ENCODE measurements at regions not wholly inside any gene's neighbourhood (a gene's known extent, or its start where the extent isn't known, plus 50 kb on each side); places are given as distances from the start of the nearest gene placed in this dataset.

GRCh38 chr9:115733318-115734110 is 420.1 kb upstream of the PAPPA start:
- no peak for ATAC-seq (replicated peaks in 6 of 8)
- no peak overlapping the region for H3K27ac ChIP-seq
- in situ Hi-C loops (cut with MboI; ENCODE audit: low pct_unique_long_range_greater_than_20kb in 2 of 9, low sequenced_read_pairs in 9 of 9, unreplicated experiment in 9 of 9) = no loop called here
- 20 to 83% (median 56%) methylated on average over 1 to 4 of the region's 4 CpGs; no CpG with 5 or more reads in 2 of the 10 experiments for WGBS, 10 experiments
- H3K4me1 ChIP-seq (replicated peaks in 1 of 2) = peaks cover 0 to 8% of the 10 kb centered on the region in 2 donors
- no peak overlapping the region for H3K4me3 ChIP-seq

DNA sequence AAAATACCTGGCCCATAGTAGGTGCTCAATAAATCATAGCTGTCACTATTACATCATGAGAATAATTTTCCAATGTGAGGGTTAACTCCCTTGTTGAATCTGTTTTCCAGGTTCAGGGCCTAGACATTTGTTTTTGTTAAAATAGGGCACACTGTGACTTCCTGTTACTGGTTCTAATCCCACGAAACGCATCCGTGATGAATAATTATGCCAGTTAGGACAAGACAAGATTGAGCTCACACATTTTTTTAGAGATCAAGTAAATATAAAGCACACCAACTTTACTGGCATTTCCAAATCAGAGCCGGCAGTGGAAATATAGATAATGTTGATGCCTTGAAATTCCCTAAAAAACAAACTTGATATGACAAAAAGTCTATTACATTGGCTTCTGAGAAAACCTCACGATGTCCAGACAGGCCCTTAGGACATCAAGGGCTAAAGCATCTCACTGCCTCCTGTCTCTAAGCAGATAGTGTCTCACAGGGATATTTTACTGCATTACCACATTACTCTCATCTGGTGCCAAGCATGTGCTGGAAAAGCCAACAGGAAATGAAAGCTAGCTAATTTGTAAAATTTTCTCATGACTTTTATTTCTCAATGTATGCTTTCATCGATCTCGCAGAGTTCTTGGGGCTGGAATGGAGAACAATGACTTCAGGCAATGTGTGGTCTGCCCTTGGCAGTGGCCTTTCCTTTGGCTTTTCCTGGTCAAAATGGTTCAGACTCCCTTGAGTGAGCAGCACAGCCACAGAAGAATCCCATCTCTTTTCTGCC is 414.3 kb upstream of the PAPPA start:
- ATAC-seq (replicated peaks in 6 of 8) = no peak
- Histone ChIP-seq H3K27ac (no peak overlapping the region), H3K4me3 (no peak overlapping the region), H3K4me1 (replicated peaks in 1 of 2) (no peaks in the 10 kb centered on the region)
- in situ Hi-C loops (cut with MboI; ENCODE audit: low pct_unique_long_range_greater_than_20kb in 2 of 9, low sequenced_read_pairs in 9 of 9, unreplicated experiment in 9 of 9) = no loop called here
- WGBS, 10 experiments = 39 to 100% (median 82%) methylated on average over 1 to 7 of the region's 7 CpGs

- H3K27ac ChIP-seq = no peak overlapping the region
- ATAC-seq (replicated peaks in 6 of 8) = no peak
- WGBS, 10 experiments = 56 to 100% (median 80%) methylated on average over 1 of the region's 1 CpG; no CpG with 5 or more reads in 3 of the 10 experiments
- H3K4me3 ChIP-seq = no peak overlapping the region
- H3K4me1 ChIP-seq (replicated peaks in 1 of 2) = no peaks in the 10 kb centered on the region
- in situ Hi-C loops (cut with MboI; ENCODE audit: low pct_unique_long_range_greater_than_20kb in 2 of 9, low sequenced_read_pairs in 9 of 9, unreplicated experiment in 9 of 9) = no loop called here
These were observed 412.6 kb upstream of the PAPPA start for GRCh38 chr9:115740986-115741385.

DNA sequence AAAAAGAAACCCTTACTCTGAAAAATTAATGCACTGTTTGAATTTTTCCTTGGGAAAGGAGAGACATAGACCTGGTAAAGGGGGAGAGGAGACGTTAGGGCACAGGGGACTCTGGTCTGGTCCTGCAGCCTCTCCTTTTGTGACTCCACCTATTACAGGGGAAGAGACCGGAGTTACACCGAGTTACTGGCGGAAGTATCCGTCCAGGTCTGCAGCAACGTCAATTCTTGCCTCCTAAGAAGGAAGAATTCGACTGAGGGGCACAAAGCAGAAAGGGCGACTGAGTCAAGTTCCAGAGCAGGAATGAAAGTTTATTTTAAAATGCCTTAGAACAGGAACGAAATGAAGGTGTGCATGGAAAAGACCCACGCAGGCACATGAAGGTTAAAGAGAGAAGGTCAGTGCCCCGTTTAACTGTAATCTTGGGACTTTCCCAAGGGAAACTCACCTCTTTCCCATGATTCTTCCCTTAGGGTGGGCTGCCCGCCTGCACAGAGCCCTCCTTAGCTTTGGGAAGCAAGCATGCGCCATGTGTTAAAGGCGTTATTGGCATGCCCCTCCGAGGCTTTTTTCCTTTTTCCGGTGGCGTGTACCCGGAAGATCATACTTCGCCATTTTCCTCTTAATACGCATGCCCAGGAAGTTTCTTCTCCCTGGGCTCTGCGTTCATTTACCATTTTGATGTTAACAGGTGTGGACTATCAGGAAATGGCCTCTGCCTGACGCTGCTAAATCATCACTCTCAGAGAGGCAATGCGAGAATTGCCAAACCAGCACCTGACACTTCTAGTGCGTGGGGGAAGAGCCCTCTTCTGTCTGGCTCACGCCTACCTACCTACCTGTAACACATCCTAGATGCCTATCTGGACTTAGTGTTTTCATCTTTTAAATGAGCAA is 409.6 kb upstream of the PAPPA start:
- in situ Hi-C loops (cut with MboI; ENCODE audit: low pct_unique_long_range_greater_than_20kb in 2 of 9, low sequenced_read_pairs in 9 of 9, unreplicated experiment in 9 of 9) = no loop called here
- ATAC-seq (replicated peaks in 6 of 8) = no peak
- no peak overlapping the region for H3K27ac ChIP-seq
- no peaks in the 10 kb centered on the region for H3K4me1 ChIP-seq (replicated peaks in 1 of 2)
- 71 to 92% (median 80%) methylated on average over 5 to 23 of the region's 25 CpGs; no CpG with 5 or more reads in 2 of the 10 experiments for WGBS, 10 experiments
- no peak overlapping the region for H3K4me3 ChIP-seq

GRCh38 chr9:115746496-115746895 is 407.1 kb upstream of the PAPPA start:
- Histone ChIP-seq H3K27ac (no peak overlapping the region), H3K4me1 (replicated peaks in 1 of 2) (no peaks in the 10 kb centered on the region), H3K4me3 (no peak overlapping the region)
- WGBS, 10 experiments = 0 to 100% (median 76%) methylated on average over 1 to 6 of the region's 6 CpGs; no CpG with 5 or more reads in 1 of the 10 experiments
- in situ Hi-C loops (cut with MboI; ENCODE audit: low pct_unique_long_range_greater_than_20kb in 2 of 9, low sequenced_read_pairs in 9 of 9, unreplicated experiment in 9 of 9) = no loop called here
- ATAC-seq (replicated peaks in 6 of 8) = no peak

DNA sequence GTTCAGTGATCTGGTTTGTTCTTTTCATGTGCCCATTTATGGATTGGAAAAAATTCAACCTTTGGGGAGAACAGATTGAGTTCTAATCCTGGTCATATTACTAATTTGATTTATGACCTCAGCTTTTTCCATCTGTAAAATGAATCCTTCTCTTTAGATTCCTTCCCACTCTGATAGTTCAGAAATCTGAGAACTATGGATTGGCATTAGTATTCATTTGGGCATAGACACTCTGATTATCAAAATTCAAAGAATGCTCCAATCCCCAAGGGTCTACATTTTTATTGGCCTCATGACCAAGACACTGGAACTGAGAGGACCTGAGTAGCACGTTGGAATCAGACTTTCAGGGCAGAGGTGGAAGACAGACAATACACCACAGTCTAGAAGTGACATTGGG is 405.9 kb upstream of the PAPPA start:
- Histone ChIP-seq H3K27ac (no peak overlapping the region), H3K4me1 (replicated peaks in 1 of 2) (no peaks in the 10 kb centered on the region), H3K4me3 (no peak overlapping the region)
- WGBS, 10 experiments = 29 to 70% (median 33%) methylated on average over 1 of the region's 1 CpG; no CpG with 5 or more reads in 7 of the 10 experiments
- in situ Hi-C loops (cut with MboI; ENCODE audit: low pct_unique_long_range_greater_than_20kb in 2 of 9, low sequenced_read_pairs in 9 of 9, unreplicated experiment in 9 of 9) = no loop called here
- no peak for ATAC-seq (replicated peaks in 6 of 8)

GRCh38 chr9:115756736-115757135 is 396.9 kb upstream of the PAPPA start:
- Histone ChIP-seq H3K27ac (no peak overlapping the region), H3K4me3 (no peak overlapping the region), H3K4me1 (replicated peaks in 1 of 2) (no peaks in the 10 kb centered on the region)
- in situ Hi-C loops (cut with MboI; ENCODE audit: low pct_unique_long_range_greater_than_20kb in 2 of 9, low sequenced_read_pairs in 9 of 9, unreplicated experiment in 9 of 9) = no loop called here
- ATAC-seq (replicated peaks in 6 of 8) = no peak

DNA sequence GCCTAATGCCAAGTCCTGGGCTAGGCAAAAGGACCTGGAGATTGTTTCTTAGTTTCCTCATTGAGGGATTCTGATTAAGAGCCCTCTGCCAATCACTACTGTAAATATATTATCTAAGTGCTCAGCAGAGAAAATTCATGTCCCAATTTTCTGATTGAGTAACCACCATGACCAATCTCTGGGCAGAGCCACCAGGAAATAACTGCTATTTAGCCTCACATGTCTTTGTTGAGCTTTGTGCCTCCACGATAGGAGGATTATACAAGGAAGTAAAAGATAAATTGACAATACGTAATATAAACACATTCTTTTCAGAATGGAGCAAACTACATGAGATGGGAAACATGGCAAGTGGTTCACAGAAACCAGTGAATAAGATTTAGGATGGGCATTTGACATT is 396.1 kb upstream of the PAPPA start:
- in situ Hi-C loops (cut with MboI; ENCODE audit: low pct_unique_long_range_greater_than_20kb in 2 of 9, low sequenced_read_pairs in 9 of 9, unreplicated experiment in 9 of 9) = no loop called here
- WGBS, 10 experiments = 58 to 100% (median 79%) methylated on average over 1 to 2 of the region's 2 CpGs; no CpG with 5 or more reads in 3 of the 10 experiments
- no peak overlapping the region for H3K4me3 ChIP-seq
- H3K4me1 ChIP-seq (replicated peaks in 1 of 2) = no peaks in the 10 kb centered on the region
- no peak for ATAC-seq (replicated peaks in 6 of 8)
- no peak overlapping the region for H3K27ac ChIP-seq

DNA sequence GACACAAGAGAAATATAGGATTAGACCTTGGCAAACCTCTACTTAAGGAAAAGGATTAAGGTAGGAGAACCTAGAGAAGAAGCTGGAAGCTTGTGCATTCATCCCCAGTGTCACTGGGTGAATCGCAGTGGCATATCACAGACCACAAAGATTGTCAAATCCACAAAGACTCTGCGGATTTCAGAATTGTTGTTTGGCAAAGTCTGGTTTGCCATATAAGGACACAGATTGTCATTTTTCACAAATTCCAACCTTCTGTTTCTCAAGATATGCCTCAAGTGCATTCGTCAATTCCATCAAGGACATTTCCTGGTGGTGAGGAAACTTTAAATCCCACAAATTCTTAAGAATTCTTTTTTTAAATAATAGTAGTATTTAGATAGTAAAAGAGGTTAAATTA is 395.1 kb upstream of the PAPPA start:
- WGBS, 10 experiments = 59 to 100% (median 92%) methylated on average over 1 to 3 of the region's 3 CpGs; no CpG with 5 or more reads in 2 of the 10 experiments
- in situ Hi-C loops (cut with MboI; ENCODE audit: low pct_unique_long_range_greater_than_20kb in 2 of 9, low sequenced_read_pairs in 9 of 9, unreplicated experiment in 9 of 9) = no loop called here
- no peak for ATAC-seq (replicated peaks in 6 of 8)

GRCh38 chr9:115759426-115759825 is 394.2 kb upstream of the PAPPA start:
- no peak for ATAC-seq (replicated peaks in 6 of 8)
- WGBS, 10 experiments = 27 to 93% (median 82%) methylated on average over 3 to 4 of the region's 4 CpGs
- H3K4me3 ChIP-seq = no peak overlapping the region
- H3K4me1 ChIP-seq (replicated peaks in 1 of 2) = no peaks in the 10 kb centered on the region
- H3K27ac ChIP-seq = no peak overlapping the region
- in situ Hi-C loops (cut with MboI; ENCODE audit: low pct_unique_long_range_greater_than_20kb in 2 of 9, low sequenced_read_pairs in 9 of 9, unreplicated experiment in 9 of 9) = no loop called here

More for the DNA sequence above, 395.1 kb upstream of the PAPPA start:
- H3K27ac ChIP-seq = no peak overlapping the region
- H3K4me1 ChIP-seq (replicated peaks in 1 of 2) = no peaks in the 10 kb centered on the region
- H3K4me3 ChIP-seq = no peak overlapping the region

DNA sequence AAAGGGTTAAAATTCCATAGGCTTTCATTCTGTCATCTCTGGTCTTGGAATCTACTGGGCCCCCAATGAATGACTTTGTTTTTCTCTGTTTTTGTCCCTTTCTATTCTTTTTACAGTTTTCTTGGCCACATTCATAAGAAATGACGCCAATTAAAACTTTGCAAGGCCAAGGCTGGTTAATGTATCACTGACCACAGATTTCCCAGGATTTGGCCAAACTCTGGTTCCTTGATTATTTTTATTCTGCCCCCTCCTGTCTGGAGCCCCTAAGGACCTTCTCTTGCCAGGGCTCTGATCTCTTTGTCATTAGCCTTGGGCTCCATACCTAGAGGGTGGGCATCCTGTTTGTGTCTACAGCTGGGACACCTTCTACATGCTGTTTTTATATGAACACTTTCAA is 388.9 kb upstream of the PAPPA start:
- no peak overlapping the region for H3K4me3 ChIP-seq
- no peak for ATAC-seq (replicated peaks in 6 of 8)
- H3K4me1 ChIP-seq (replicated peaks in 1 of 2) = no peaks in the 10 kb centered on the region
- in situ Hi-C loops (cut with MboI; ENCODE audit: low pct_unique_long_range_greater_than_20kb in 2 of 9, low sequenced_read_pairs in 9 of 9, unreplicated experiment in 9 of 9) = no loop called here
- 86 to 100% (median 100%) methylated on average over 1 of the region's 1 CpG for WGBS, 10 experiments
- no peak overlapping the region for H3K27ac ChIP-seq

GRCh38 chr9:115765060-115765459 is 388.5 kb upstream of the PAPPA start:
- H3K27ac ChIP-seq = no peak overlapping the region
- in situ Hi-C loops (cut with MboI; ENCODE audit: low pct_unique_long_range_greater_than_20kb in 2 of 9, low sequenced_read_pairs in 9 of 9, unreplicated experiment in 9 of 9) = no loop called here
- no peak overlapping the region for H3K4me3 ChIP-seq
- no peaks in the 10 kb centered on the region for H3K4me1 ChIP-seq (replicated peaks in 1 of 2)
- 33 to 100% (median 80%) methylated on average over 1 to 2 of the region's 2 CpGs; no CpG with 5 or more reads in 1 of the 10 experiments for whole genome bisulfite sequencing, 10 experiments
- no peak for ATAC-seq (replicated peaks in 6 of 8)

Data from motor neuron (in vitro differentiated cells).